ENCODE measurements at regions not wholly inside any gene's neighbourhood (a gene's known extent, or its start where the extent isn't known, plus 50 kb on each side); places are given as distances from the start of the nearest gene placed in this dataset.

DNA sequence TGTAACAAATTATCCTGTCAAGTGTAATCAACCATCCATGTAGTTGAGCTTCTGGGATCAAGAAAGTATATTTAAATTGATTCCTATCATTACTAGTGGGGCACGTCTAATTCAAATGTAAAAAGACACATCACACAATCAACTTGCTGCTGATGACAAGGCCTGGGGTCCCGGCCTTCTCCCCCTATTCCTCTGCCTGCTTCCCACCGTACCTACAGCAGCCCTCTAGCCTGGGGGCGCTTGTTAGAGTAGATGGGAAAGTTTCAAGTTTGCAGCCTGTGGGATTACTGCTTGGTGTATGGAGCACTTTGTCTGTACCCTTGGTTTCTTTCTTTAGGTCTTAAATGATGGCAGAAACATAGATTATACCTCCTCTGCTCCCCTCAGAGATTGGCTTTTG, 333.3 kb upstream of the KYNU start:
- Histone ChIP-seq H3T11ph (ENCODE audit: low read length) (no peak overlapping the region), H2BK15ac (ENCODE audit: low read depth, low read length) (no peak overlapping the region), H3K14ac (ENCODE audit: insufficient read depth, low read length) (no peak overlapping the region), H2BK120ac (ENCODE audit: low read depth, low read length, poor library complexity, severe bottlenecking) (no peak overlapping the region), H3K79me2 (ENCODE audit: insufficient read depth, low read length) (no peaks in the 10 kb centered on the region), H2BK20ac (ENCODE audit: low read depth, low read length, poor library complexity, severe bottlenecking) (no peak overlapping the region), H3K79me1 (ENCODE audit: insufficient read depth, low read depth, low read length, poor library complexity, severe bottlenecking) (no peaks in the 10 kb centered on the region), H3K56ac (ENCODE audit: insufficient read length, low read depth, low read length) (no peak overlapping the region), H3K9ac (ENCODE audit: extremely low read depth, insufficient read length, low read length) (no peak overlapping the region), H2BK5ac (ENCODE audit: insufficient read length, low read length) (no peak overlapping the region), H3K27ac (ENCODE audit: insufficient read length, low read depth, low read length) (no peak overlapping the region), H3K4me1 (ENCODE audit: insufficient read depth, low read length) (no peaks in the 10 kb centered on the region), H3K4me2 (ENCODE audit: insufficient read depth, insufficient read length, low read length) (no peak overlapping the region), H4K5ac (ENCODE audit: insufficient read length, low read depth, low read length) (no peak overlapping the region), H2BK12ac (ENCODE audit: insufficient read length, low read depth, low read length) (no peak overlapping the region), H2AFZ (ENCODE audit: low read length) (no peak overlapping the region), H3K23ac (ENCODE audit: insufficient read length, low read depth, low read length) (no peak overlapping the region), H4K91ac (ENCODE audit: insufficient read length, low read depth, low read length) (no peak overlapping the region), H3K18ac (ENCODE audit: insufficient read length, low read depth, low read length) (no peak overlapping the region), H3K4ac (ENCODE audit: low read depth, low read length) (no peak overlapping the region), H3K27me3 (ENCODE audit: insufficient read depth, low read length) (no peaks in the 10 kb centered on the region), H4K8ac (replicated peaks; ENCODE audit: insufficient read length, low read depth, low read length) (no peak overlapping the region), H3K23me2 (ENCODE audit: insufficient read length, low read depth, low read length, poor library complexity, severe bottlenecking) (no peaks in the 10 kb centered on the region), H3K9me3 (ENCODE audit: control insufficient read depth, low read depth, low read length) (no peaks in the 10 kb centered on the region), H4K20me1 (ENCODE audit: control insufficient read depth, insufficient read depth, insufficient read length) (no peaks in the 10 kb centered on the region), H2AK5ac (ENCODE audit: insufficient read length, low read length) (no peak overlapping the region)
- DNase-seq: no peak
- no CpG with 5 or more reads among the region's 4 CpGs for WGBS (ENCODE audit: extremely low coverage, insufficient read length, low lambda C conversion rate)
- Mint-ChIP-seq H3K36me3 (ENCODE audit: insufficient read depth in 1 of 3, low read depth in 3 of 3) (peaks cover 0 to 10% (median 0%) of the 10 kb centered on the region in 3 experiments; a peak in 1 of 7 replicates), H3K4me3 (no peak overlapping the region), H3K27ac (peak overlapping the region in 2 of 3 experiments; percentile 18 to 70; a peak in 2 of 7 replicates), H3K27me3 (ENCODE audit: low read depth) (no peaks in the 10 kb centered on the region), H3K9me3 (peaks cover 0 to 2% of the 10 kb centered on the region in 2 experiments; a peak in 1 of 5 replicates), H3K4me1 (no peaks in the 10 kb centered on the region)
- TF ChIP-seq, protein P1, sequence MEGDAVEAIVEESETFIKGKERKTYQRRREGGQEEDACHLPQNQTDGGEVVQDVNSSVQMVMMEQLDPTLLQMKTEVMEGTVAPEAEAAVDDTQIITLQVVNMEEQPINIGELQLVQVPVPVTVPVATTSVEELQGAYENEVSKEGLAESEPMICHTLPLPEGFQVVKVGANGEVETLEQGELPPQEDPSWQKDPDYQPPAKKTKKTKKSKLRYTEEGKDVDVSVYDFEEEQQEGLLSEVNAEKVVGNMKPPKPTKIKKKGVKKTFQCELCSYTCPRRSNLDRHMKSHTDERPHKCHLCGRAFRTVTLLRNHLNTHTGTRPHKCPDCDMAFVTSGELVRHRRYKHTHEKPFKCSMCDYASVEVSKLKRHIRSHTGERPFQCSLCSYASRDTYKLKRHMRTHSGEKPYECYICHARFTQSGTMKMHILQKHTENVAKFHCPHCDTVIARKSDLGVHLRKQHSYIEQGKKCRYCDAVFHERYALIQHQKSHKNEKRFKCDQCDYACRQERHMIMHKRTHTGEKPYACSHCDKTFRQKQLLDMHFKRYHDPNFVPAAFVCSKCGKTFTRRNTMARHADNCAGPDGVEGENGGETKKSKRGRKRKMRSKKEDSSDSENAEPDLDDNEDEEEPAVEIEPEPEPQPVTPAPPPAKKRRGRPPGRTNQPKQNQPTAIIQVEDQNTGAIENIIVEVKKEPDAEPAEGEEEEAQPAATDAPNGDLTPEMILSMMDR (conservative IDR thresholded peaks at IDR 0.05): no peak

All from H9 (cell line).